ENCODE measurements at regions not wholly inside any gene's neighbourhood (a gene's known extent, or its start where the extent isn't known, plus 50 kb on each side); places are given as distances from the start of the nearest gene placed in this dataset.

DNA sequence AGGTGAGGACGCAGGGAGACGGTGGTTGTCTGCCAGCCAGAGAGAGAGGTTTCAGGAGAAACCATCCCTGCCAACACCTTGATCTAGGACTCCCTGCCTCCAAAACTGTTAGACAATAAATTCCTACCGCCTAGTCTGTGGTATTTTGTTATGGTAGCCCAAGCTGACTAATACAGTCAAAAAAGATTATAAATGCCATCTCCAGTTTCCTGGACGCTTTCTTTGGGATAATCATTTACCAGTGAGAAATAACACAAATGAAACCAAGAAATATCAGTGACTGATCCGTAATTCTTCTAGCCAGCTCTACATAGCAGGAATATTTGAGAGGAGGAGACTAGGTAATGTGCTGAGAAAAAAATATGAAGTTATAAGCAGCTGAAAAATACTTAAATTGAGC, 707.8 kb upstream of the LMCD1 start:
- DNase-seq = no peak

DNA sequence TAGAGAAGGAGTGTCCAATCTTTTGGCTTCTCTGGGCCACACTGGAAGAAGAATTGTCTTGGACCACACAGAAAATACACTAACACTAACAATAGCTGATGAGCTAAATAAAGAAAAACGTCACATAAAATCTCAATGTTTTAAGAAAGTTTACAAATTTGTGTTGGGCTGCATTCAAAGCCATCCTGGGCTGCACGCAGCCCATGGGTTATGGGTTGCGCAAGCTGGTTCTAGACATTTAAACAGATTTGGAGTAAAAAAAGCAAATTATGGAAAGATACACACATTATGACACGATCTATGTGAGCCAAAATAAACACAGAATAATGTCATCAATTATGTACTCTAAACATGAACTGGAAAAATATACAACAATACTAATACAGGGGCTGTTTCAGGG, 703.3 kb upstream of the LMCD1 start:
- DNase-seq = no peak

DNA sequence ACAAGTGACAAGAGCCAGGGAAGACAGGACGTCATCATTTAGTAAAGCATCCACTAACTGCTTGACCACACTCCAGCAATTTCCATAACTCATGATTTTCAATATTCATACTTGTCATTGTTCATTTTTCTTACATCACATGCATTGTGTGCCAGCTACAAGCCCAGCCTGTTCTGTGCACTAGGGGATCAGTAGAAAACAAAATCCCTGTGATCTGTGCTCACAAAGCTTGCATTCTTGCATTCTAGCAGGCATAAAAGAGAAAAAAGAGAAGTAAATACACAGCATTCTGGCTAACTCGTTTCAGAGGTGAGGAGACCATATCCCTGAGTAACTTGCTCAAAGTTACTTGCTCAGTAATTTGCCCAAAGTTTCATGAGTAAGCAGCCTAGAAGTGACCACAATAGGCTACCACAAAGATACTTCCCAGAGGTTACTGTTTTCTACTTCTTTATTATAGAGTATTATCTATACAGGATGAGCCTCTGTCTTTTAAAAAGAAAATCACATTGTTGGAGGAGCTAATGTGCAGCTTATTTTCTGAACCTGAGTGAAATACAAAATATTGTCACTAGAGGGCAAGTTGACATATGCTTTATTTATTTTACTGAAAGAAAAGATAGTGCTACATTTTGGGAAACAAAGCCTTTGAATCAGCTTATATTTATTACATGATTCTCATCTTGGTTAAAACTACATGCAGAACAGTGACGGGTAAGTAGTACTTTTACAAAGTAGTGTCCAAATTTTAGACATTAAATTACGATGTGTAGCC, 701.4 kb upstream of the LMCD1 start:
- no peak for DNase-seq

DNA sequence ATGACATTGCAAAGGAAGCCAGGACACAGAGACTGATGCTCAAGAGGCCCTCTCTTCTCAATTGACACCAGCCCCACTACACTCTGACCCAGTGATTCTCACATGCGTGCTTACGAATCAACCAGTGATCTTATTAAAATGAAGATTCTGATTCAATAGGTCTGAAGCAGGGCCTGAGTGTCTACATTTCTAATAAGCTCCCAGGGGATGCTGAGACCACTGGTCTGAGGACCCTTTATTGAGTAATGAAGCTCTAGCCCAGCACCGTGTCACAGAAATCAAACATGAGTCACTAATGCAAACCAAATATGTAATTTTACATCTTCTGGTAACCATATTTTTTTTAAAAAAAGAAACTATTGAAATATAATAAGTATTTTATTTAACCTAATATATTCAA, 689.1 kb upstream of the LMCD1 start:
- DNase-seq = no peak

DNA sequence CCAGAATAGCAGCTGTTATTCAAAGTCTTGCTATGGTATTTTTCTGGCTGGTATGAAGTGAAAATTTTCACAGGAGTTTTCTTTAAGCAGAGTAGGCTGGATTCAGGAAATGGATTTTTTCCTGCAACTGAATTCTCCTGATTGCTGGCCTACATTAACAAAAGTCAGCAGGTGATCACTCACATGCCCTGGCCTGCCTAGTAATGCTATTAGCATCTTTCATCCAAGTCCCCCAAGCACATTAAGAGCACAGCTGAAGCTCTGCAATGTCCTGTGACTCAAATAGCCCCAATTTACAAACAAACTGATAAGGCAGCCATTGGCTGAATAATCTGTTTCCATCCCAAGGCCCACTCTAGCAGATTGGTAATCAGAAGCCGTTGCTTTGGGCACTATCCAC, 688.3 kb upstream of the LMCD1 start:
- DNase-seq = no peak

DNA sequence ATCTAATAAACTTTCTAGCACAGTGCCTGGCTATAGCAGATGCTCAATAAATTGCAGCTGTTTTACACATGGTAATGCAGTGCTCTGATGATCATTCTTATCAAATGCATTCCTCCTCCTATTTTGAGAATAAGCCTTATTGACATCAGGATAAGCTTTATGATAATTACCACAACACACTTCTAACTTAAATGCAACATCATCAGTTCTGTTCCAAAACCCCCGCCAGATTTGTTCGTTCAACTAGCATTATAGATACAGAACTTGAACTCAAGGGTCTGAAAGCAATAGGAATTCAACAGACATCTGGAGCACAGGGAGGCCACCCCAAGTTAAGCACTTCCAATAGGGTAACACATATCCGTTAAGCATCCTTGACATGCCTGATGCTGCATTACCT, 684.4 kb upstream of the LMCD1 start:
- no peak for DNase-seq

DNA sequence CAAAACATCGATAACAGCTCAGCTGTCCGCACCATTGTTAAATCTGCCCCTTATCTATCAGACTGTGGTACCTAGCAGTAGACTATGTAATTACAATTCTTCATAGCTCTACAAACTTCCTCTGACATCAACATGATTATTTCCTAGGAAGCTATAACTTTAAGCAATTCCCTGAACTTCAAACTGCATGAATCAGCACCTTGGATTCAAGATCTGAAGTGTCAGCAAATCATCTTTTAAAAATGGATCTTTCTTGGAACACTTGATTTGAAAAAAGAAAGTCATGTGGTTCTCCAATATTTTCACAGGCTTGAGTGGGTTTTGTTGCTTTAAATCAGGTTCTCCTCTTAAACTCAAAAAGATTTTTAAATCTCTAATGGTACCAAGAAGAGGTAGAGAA, 680.7 kb upstream of the LMCD1 start:
- DNase-seq = no peak

DNA sequence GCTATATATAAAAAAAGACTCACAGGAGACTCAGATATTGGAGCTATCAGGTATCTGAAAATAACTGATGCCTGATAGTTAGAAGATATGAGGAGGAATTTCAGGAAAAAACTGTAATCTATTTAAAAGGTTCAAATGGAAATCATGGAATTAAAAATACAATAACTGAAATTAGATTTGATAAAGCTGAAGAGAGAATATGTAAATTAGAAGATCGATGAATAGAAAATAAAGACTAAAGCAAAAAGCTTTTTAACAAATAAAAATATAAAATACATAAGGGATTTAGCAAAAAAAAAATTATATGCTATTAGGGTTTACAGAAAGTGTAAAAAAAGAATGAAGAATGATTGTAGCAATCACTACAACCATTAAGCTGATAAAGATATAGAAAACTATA, 679.8 kb upstream of the LMCD1 start:
- DNase-seq = no peak

DNA sequence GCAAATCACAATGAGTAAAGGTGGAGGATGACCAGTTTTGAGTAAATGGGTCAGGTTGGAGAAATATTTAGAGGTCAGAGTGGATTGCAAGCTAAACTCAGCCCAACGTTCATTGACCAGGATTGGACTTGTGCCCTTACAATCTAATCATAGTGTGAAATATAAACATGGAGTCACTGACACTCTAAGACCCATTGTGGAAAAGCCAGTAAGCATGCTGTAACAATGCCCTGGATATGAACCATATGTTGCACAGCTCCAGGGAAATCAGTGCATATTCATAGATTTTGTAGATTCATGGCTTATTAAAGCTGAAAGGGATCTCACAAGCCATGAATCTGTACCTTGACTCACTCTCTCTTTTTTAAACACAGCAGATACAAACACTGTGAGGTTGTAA, 660.2 kb upstream of the LMCD1 start:
- DNase-seq = no peak

DNA sequence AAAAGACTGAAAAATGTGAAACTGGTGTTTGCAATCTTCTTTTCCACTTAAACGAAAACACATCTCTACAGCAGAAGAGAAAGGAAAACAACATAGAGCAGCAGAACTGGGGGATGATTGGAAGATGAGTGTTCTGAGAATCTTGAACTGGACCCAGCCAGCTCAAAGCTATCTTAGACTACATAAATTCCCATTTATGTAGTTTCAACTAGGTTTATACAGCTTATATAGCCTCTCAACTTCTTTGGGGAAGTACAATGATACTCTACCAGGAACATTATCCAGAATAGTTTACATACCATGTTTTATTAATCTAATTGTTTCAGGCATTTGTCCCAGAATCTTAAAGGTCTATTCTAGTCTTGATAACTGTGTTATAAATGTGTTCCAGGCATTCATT, 658.2 kb upstream of the LMCD1 start:
- DNase-seq = no peak

DNA sequence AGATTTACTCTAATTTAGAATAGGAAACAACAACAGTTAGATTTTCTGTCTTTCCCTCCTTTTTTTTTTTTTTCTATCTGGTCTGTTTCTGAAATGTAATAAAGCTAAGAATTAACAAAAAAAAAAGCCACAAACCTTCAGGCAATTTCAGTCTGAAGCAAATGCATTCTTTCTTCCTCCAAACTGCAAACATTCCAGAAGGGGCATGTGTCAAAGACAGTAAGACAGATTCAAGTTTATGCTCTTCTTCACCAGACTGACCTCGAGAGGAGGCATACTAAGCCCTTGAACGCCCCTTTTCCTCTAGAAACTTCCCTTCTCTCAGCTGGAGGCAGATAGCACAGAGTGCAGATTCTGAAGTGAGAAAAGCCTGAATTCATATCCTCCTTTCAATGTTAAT, 654.6 kb upstream of the LMCD1 start:
- DNase-seq = no peak

DNA sequence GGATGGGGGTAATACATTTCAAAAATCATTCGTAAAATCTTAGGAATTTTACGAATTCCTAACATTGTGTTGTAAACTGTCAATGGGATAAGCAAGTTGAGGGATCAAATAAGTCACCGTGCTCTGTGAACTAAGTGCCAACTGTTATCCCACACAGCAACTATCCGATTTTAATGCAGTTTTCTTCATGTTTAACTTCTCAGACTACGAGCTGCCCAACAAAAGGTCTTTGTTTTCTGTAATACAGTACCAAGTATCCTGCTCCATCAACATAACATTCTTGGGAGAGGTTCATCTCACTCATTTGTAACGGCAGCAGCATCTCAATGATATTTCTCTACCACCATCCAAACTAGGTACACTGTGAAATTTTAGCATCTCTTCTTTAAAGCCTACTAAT, 654.1 kb upstream of the LMCD1 start:
- no peak for DNase-seq

DNA sequence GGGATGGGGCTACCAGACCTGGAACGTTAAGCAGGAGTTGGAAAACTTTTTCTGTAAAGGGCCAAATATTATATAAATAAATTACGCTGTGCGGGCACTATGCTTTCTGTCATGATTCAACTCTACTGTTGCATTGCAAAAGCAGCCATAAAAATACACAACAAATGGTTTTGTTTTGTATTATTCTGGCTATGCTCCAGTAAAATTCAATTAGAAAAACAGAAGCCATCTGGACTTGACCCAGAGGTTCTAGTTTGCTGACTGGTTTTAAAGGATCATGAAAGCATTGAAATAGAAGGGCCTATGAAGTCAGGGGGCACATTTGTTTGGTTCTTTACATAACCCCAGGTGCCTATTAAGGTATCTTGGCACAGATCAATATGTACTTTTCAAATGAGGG, 647.4 kb upstream of the LMCD1 start:
- no peak for DNase-seq

DNA sequence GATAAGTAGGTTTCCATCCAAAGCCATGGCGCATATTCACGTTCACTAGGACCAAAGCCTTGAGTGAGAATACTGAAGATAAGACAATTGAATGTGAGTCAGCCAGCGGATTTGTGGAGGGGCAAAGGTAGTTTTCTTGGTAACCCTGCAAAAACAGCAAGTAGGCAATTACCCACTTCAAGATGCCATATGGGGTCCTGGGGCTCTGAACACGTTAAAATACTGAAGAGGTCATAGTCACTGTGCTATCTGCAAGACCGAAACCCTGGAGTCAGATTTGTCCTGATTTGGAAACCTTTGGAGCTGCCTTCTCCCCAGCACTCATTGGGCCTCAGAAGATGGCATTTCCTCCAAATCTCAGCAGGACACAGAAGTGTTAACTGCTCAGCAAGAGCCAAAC, 646.9 kb upstream of the LMCD1 start:
- no peak for DNase-seq

DNA sequence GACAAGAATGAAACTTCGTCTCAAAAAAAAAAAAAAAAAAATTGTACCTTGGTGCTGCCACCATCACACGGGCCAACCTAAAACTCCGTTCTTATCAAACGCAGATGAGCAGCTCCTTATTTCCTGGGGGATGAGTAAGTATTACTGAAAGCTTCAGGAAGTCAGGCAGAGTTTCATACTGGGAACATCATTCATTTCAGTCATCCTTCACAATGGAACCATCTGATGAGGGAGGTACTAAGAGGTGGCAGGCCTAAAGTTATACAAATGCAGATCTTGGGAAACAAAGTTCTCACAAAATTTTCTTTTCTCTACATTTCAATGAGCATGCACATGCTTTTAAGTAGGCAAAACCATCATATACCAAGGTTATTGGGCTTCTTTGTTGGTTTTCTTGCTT, 636.0 kb upstream of the LMCD1 start:
- no peak for DNase-seq

DNA sequence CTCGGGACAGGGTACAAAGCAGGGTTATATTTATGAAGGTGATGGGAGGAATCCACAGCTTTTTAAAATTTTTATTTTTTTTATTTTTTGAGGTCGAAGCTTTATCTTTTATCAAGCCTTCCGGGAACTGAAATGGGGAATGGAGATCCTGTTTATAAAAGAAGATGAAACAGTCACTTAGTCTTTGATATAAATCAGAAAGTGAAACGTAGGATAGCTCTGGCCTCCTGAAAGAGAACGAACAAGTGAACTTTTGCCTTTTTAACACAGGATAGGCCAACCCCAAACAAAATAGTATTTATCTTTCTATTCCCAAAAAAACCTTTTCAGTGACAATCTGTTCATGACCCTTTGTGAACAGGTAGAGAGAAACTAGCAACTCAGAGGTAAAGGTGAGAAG, 634.0 kb upstream of the LMCD1 start:
- DNase-seq = no peak

DNA sequence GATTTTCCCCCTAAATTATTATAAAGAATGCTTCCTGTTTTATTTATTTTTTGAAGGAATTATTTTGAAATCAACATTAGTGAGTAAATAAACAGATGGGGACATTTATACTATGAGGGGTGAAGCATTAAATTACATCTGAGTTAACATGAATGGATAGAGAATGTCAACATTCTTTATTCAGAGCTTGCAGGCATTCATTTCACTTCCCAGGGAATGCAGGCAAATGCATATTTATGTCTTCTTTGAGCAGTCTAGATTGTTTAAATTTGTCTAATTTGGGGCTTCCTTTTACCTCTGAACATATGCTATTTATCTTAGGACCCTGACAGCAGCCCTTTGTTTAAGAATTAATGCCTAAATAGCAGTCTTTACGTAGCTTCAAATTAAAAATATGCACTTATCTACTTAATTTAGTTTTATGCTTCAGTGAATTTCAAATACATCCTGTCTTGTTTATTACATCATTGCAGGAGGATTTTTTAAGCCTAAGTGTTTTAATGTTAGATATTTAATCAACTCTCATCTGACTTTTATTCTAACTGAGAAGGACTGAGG, 630.5 kb upstream of the LMCD1 start:
- no peak for DNase-seq

DNA sequence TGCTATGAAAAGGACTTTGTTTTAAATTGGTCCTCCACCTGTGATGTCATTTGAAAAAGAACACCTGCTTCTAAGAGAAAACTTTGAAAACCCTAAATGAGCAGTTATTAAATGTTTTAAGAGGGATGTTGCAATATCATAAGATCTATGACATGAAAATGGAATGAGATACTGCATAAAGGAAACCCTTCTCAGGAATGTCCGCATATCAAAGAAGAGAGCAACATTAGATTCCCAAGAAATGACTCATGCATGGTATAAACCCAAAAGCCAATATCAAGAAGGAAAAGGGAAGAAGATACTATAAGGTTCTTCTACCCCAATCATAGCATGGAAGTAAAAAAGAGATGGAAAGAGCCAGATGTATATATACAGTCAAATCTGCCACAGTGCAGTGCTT, 627.5 kb upstream of the LMCD1 start:
- DNase-seq = no peak

DNA sequence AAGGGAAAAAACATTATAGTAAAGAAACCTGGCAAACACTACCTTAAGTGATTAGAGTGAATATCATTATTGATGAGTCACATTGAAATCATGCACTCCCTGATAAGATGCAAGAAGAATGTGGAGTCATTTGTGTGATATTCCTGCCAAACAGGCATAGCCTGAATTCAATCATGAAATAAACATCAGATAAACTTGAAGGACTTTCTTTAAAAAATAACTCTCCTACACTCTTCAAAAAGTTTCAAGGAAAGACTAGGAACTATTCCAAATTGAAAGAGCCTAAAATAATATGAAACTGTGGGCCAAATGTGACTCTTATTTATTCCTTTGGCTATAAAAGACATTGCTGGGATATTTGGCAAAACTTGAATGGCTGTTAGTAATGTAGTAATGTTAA, 625.7 kb upstream of the LMCD1 start:
- no peak for DNase-seq

DNA sequence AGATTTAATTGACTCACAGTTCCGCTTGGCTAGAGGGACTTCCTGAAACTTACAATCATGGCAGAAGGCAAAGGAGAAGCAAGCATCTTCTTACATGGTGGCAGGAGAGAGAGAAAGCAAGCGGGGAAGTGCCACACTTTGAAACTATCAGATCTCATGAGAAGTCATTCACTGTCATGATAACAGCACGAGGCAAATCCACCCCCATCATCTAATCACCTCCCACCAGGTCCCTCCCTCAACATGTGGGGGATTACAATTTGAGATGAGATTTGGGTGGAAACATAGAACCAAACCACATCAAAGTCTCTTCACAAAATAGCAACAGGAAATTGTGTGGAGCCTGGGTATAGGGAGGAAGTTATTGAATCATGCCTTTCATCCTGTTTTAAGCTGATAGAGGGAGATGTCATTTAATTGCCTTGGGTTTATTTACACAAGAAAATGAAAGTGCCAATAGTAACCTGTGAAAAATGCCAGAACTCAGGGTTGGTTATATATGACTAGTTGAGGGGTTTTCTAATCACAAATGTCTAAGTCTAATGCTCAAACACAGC, 624.8 kb upstream of the LMCD1 start:
- no peak for DNase-seq

DNA sequence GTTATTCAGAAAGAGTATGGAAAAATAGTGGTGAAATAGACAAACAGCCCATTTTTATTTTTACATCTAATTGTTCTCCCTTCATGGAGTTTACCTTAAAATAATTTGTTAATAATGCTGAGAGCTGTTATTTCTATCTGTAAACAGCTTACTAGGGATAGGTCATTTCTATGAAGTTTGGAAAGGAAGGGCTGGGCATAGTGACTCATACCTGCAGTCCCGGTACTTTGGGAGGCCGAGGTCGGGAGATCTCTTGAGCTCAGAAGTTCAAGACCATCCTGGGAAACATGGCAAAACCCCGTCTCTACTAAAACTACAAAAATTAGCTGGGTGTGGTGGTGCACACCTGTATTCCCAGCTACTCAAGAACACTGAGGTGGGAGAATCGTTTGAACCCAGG, 624.3 kb upstream of the LMCD1 start:
- DNase-seq = no peak

DNA sequence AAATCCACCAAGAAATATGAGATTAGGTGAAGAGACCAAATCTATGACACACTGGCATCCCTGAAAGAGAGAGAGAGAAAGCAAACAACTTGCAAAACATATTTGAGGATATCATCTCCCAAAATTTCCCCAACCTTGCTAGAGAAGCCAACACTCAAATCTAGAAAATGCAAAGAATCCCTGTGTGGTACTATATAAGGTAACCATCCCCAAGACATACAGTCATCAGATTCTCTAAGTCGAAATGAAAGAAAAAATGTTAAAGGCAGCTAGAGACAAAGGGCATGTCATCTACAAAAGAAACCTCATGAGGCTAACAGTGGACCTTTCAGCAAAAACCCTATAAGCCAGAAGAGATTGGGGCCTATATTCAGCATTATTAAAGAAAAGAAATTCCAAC, 622.1 kb upstream of the LMCD1 start:
- no peak for DNase-seq

DNA sequence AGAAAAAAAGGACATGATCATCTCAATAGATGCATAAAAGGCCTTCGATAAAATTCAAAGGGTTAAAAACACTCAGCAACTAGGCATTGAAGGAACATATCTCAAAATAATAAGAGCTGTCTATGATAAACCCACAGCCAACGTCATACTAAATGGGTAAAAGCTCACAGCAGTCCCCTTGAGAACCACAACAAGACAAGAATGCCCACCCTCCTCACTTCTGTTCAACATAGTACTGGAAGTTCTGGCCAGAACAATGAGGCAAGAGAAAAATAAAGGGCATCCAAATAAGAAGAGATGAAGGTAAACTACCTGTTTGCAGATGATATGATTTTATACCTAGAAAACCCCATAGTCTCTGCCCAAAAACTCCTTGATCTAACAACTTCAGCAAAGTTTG, 619.7 kb upstream of the LMCD1 start:
- no peak for DNase-seq

DNA sequence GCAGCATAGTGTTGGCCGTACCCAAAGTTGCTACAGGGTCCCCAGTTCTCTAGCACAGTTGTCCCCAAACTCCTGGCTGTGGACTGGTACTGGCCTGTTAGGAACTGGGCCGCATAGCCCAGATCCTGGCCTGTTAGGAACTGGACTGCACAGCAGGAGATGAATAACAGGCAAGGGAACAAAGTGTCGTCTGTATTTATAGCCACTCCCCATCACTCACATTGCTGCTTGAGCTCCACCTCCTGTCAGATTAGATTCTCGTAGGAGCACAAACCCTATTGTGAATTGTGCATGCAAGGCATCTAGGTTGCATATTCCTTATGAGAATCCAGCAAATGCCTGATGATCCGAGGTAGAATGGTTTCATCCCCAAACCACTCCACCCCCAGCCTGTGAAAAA, 604.0 kb upstream of the LMCD1 start:
- DNase-seq = no peak

DNA sequence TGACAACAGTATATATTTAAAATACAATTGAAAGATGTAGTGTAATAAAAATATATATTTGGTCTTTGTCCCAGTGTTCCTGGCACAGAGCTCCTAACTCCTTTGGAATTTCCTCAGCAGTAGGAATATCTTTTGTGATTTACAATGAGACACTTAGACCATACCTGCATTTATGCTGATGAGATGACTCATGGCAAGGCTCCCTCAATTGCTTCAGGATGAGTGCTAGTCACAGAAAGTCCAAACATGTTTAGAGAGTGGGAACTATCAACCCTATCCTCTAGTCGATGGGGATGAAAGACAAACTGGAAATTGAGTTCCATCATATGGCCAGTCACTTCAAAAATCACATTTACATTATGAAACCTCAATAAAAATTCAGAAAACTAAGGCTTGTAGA, 588.3 kb upstream of the LMCD1 start:
- DNase-seq = no peak

Measured in activated gamma-delta T cell (primary cell).